ENCODE measurements at regions not wholly inside any gene's neighbourhood (a gene's known extent, or its start where the extent isn't known, plus 50 kb on each side); places are given as distances from the start of the nearest gene placed in this dataset.

DNA sequence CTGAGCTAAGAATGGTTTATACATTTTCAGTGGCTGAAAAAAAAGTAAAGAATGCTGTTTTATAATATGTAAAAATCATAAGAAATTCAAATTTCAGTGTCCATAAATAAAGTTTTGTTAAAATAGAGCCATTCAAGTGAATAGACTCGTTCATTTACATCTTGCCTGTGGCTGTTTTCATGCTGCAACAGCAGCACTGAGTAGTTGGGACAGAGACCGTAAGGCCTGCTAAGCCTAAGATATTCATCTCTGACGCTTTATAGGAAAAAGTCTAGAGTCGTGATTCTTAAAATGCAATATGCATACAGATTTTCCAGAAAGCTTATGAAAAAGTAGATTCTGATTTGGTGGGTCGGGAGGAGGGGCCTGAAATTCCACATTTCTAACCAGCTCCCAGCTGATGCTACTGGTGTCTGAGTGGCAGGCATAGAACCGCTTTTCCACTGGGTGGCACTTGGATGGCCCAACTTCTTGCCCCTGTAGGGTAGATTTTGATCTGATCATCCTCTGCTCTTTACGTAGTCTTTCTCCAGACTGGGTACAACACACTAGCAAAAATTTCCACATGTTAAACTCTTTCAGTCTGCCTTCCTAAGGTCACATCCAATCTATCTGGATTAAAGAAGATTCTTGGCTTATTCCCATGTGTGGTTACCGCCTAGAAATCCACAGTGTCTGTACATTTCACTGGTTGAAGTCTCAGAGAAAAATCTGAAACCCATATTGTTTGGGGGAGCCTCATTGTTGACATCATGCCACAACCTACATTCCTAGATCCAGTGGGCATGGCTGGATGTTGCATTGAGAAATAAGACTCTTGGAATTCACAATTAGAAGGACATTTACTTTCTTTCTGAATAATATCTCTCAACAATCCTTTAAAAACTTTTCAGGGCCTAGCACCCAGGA lies 151.2 kb downstream of the C12orf75 start:
- no peak for TF ChIP-seq CTCF (IDR thresholded peaks at IDR 0.05 in 2 of 3, conservative IDR thresholded peaks at IDR 0.05 in 1 of 3; ENCODE audit: control insufficient read depth in 2 of 3, extremely low read depth in 1 of 3, insufficient read depth in 1 of 3, low read depth in 3 of 3, low read length in 3 of 3)
- TF ChIP-seq TCF12 (IDR thresholded peaks at IDR 0.05; ENCODE audit: low read depth, low read length): no peak
- TF ChIP-seq, protein P1, sequence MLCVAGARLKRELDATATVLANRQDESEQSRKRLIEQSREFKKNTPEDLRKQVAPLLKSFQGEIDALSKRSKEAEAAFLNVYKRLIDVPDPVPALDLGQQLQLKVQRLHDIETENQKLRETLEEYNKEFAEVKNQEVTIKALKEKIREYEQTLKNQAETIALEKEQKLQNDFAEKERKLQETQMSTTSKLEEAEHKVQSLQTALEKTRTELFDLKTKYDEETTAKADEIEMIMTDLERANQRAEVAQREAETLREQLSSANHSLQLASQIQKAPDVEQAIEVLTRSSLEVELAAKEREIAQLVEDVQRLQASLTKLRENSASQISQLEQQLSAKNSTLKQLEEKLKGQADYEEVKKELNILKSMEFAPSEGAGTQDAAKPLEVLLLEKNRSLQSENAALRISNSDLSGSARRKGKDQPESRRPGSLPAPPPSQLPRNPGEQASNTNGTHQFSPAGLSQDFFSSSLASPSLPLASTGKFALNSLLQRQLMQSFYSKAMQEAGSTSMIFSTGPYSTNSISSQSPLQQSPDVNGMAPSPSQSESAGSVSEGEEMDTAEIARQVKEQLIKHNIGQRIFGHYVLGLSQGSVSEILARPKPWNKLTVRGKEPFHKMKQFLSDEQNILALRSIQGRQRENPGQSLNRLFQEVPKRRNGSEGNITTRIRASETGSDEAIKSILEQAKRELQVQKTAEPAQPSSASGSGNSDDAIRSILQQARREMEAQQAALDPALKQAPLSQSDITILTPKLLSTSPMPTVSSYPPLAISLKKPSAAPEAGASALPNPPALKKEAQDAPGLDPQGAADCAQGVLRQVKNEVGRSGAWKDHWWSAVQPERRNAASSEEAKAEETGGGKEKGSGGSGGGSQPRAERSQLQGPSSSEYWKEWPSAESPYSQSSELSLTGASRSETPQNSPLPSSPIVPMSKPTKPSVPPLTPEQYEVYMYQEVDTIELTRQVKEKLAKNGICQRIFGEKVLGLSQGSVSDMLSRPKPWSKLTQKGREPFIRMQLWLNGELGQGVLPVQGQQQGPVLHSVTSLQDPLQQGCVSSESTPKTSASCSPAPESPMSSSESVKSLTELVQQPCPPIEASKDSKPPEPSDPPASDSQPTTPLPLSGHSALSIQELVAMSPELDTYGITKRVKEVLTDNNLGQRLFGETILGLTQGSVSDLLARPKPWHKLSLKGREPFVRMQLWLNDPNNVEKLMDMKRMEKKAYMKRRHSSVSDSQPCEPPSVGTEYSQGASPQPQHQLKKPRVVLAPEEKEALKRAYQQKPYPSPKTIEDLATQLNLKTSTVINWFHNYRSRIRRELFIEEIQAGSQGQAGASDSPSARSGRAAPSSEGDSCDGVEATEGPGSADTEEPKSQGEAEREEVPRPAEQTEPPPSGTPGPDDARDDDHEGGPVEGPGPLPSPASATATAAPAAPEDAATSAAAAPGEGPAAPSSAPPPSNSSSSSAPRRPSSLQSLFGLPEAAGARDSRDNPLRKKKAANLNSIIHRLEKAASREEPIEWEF (IDR thresholded peaks at IDR 0.05; ENCODE audit: insufficient replicate concordance, low read depth, low read length): no peak
- TF ChIP-seq SMC3 (IDR thresholded peaks at IDR 0.05; ENCODE audit: borderline replicate concordance, low read length): no peak
- no peak for TF ChIP-seq KDM1A (IDR thresholded peaks at IDR 0.05; ENCODE audit: borderline replicate concordance)
- no peak for TF ChIP-seq HDAC2 (IDR thresholded peaks at IDR 0.05)
- no peak for TF ChIP-seq EZH2 (IDR thresholded peaks at IDR 0.05; ENCODE audit: borderline replicate concordance, control insufficient read depth, low read depth, low read length)
- no peak for TF ChIP-seq CHD1 (IDR thresholded peaks at IDR 0.05; ENCODE audit: low read depth, low read length)
- TF ChIP-seq NR2C2 (IDR thresholded peaks at IDR 0.05; ENCODE audit: borderline replicate concordance, control insufficient read depth, insufficient read length, low read depth): no peak
